Retinal pigment epithelial cell (primary cell): ENCODE measurements at regions not wholly inside any gene's neighbourhood (a gene's known extent, or its start where the extent isn't known, plus 50 kb on each side); places are given as distances from the start of the nearest gene placed in this dataset.
"Not testable (repeated sequence)": the region's sequence is repeated elsewhere in the genome, so short reads cannot be mapped to it uniquely, and the experiment has no call there.

Experiments
- DNase-seq: peaks from one replicate; pipeline ENCODE4 v3.0.0-alpha.2; 2010; ENCODE audit warnings: low read depth
- H3K4me3 ChIP-seq: 2 replicates; pipeline ENCODE4 v1.5.1; 2011; ENCODE audit warnings: mild to moderate bottlenecking, low read length, control low read depth, moderate library complexity
- TF ChIP-seq, protein P1 (sequence below): conservative IDR thresholded peaks from 2 replicates; pipeline ENCODE4 v1.5.1; 2011; ENCODE audit warnings: low read depth, low read length, control low read depth, inconsistent platforms

DNA sequence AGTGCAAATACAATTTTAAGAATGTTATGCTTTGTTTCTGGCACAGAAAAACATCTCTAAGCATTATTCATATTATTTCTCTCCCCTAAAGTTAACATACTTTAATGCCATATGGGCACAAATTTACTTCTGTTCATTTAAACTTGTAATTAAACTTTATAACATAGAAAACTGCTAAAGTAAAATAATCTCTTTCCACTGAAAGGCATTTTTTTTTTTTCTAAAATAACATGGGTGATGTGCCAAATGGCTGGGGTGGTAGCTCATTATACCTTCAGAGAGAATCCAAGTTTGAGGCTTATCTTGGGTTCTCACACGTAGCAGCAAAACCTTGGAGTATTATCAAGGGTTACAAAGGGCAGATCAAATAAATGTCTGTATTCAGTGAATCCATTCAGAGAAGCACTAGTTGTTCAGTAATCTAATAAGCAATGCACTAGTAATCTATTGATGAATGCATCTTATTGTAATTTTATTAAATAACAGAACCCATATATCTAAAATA is 257.6 kb upstream of the POU5F2 start:
- TF ChIP-seq, protein P1, sequence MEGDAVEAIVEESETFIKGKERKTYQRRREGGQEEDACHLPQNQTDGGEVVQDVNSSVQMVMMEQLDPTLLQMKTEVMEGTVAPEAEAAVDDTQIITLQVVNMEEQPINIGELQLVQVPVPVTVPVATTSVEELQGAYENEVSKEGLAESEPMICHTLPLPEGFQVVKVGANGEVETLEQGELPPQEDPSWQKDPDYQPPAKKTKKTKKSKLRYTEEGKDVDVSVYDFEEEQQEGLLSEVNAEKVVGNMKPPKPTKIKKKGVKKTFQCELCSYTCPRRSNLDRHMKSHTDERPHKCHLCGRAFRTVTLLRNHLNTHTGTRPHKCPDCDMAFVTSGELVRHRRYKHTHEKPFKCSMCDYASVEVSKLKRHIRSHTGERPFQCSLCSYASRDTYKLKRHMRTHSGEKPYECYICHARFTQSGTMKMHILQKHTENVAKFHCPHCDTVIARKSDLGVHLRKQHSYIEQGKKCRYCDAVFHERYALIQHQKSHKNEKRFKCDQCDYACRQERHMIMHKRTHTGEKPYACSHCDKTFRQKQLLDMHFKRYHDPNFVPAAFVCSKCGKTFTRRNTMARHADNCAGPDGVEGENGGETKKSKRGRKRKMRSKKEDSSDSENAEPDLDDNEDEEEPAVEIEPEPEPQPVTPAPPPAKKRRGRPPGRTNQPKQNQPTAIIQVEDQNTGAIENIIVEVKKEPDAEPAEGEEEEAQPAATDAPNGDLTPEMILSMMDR, result no peak
- H3K4me3 ChIP-seq, result no peak overlapping the region
- DNase-seq, result no peak

DNA sequence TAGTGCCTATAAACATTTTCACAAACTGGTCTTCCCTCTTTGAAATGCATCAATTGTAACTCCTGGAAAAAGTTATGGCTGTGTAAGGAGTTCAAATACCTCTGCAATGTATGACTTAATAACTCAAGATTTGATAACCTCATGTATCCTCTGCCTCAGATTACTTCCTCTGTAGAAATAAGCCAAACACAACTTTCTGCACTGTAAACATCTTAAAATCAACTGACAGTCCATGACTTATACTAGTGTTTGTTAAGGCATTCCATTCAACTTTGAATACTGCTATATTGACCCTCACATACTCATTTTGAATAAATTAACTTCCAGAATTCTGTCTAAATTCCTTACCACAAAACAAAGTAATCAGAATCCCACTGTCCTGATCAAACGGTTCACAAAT is 256.2 kb upstream of the POU5F2 start:
- TF ChIP-seq, protein P1, result no peak
- H3K4me3 ChIP-seq, result no peak overlapping the region
- DNase-seq, result no peak

DNA sequence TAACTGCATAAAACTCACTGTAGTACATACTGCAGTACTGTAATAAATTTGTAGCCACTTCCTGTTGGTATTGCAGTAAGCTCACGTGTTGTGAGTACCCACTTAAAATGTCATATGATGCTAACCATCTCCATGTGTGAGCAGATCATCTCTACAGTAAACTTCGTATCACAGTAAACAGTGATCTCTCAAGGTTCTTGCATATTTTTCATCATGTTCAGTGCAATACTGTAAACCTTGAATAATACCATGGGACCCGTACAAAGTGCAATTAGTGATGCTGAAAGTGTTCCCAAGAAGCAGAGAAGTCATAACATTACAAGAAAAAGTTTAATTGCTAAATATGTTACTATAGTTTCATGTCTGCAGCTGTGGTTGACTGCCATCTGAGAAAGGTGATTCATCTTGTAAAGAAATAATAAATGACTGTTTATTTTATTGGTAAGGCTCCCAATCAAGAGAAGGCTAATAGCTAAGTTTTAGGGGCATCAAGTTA is 253.8 kb upstream of the POU5F2 start:
- no peak for DNase-seq
- TF ChIP-seq, protein P1, result no peak
- H3K4me3 ChIP-seq, result no peak overlapping the region

DNA sequence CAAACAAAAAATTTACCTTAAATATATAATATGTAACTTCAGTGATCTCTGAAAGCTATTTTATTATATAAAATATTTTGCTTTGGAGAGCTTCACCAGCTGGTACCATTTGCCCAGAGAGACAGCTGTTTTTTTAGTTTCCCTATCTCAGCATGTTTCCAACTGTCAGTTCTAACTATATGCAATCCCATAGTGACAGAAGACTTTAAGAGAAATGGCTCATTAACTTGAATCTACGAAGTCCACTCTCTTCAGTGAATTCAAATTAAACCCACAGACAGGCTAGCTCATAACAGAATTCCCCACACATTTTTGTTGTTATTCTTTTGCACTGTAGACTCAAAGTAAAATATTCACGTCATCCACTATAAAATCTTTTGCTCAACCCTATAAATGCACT is 251.8 kb upstream of the POU5F2 start:
- TF ChIP-seq, protein P1, result no peak
- DNase-seq, result no peak
- H3K4me3 ChIP-seq, result no peak overlapping the region

DNA sequence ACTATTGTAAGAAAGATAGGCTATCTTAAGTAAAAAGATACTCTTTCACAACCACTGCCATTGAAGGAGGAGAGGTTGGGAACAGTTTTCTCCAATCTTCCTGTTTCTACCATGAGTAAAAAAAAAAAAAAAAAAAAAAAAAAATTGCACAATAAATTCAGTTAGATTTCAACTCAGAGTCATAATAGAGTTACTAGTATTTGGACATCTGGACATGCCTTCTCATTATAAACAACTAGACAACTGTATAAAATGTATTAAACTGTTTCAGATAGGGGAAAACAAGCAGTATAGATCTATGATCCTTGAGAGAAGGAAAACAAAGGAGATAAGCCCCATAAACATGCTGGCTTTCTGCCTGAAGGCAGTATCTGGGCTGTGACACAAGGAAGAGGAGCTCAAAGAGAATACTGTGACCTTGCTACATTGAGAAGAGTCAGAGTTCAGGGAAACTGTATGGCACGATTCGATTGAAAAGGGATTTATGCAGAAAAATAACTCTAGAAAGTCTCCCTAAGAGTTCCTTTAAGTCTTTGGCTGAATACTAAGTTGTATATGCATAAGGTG is 249.2 kb upstream of the POU5F2 start:
- no peak overlapping the region for H3K4me3 ChIP-seq
- TF ChIP-seq, protein P1, result no peak
- no peak for DNase-seq

DNA sequence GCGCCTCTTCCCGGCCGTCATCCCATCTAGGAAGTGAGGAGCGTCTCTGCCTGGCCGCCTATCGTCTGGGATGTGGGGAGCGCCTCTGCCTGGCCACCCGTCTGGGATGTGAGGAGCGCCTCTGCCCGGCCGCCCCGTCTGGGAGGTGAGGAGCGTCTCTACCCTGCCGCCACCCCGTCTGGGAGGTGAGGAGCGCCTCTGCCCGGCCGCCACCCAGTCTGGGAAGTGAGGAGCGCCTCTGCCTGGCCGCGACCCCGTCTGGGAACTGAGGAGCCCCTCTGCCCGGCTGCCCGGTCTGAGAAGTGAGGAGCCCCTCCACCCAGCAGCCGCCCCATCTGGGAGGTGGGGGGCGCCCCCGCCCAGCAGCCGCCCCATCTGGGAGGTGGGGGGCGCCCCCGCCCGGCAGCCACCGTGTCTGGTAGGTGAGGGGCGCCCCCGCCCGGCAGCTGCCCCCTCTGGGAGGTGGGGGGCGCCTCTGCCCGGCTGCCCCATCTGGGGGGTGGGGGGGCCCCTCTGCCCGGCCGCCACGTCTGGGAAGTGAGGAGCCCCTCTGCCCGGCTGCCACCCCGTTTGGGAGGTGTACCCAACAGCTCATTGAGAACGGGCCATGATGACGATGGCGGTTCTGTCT is 244.7 kb upstream of the POU5F2 start:
- not testable (repeated sequence) for DNase-seq, H3K4me3 ChIP-seq

DNA sequence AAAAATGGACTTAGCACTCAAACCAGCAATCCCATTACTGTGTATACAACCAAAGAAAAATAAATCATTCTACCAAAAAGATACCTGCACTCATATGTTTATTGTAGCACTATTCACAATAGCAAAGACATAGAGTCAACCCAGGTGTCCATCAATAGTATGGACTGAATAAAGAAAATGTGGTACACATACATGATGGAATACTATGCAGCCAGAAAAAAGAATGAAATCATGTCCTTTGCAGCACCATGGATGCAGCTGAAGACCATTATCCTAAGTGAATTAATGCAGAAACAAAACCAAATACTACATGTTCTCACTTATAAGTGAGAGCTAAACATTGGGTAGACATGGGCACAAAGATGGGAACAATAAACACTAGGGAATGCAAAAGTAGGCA is 236.8 kb upstream of the POU5F2 start:
- TF ChIP-seq, protein P1, result no peak
- no peak for DNase-seq
- H3K4me3 ChIP-seq, result no peak overlapping the region
